ENCODE measurements at regions not wholly inside any gene's neighbourhood (a gene's known extent, or its start where the extent isn't known, plus 50 kb on each side); places are given as distances from the start of the nearest gene placed in this dataset.

DNA sequence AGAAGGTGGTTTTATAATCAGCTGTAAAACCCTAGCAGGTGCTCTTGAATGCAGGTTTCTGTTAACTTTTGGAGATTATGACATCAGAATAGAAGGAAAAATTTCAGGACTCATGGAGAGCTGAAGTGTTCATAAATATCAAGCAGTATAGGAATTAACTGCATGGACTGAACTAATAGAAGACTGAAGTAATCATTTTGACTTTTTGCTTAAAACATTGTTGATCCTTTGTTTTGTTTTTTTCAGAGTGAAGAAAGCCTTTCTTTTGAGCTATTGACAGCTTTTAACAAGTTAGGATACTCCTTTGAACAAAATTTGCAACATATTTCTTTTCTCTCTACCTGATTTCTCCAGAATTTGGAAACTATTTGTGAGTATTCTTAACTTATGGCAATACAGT lies 70.6 kb upstream of the DAZL start:
- no peak for DNase-seq (ENCODE audit: low read depth, low spot score)
- Mint-ChIP-seq H3K4me1 (no peaks in the 10 kb centered on the region), H3K36me3 (ENCODE audit: low read depth) (no peaks in the 10 kb centered on the region), H3K4me3 (no peak overlapping the region), H3K27me3 (ENCODE audit: low read depth) (no peaks in the 10 kb centered on the region), H3K9me3 (no peaks in the 10 kb centered on the region), H3K27ac (ENCODE audit: unreplicated experiment) (no peak overlapping the region)
- TF ChIP-seq, protein P1, sequence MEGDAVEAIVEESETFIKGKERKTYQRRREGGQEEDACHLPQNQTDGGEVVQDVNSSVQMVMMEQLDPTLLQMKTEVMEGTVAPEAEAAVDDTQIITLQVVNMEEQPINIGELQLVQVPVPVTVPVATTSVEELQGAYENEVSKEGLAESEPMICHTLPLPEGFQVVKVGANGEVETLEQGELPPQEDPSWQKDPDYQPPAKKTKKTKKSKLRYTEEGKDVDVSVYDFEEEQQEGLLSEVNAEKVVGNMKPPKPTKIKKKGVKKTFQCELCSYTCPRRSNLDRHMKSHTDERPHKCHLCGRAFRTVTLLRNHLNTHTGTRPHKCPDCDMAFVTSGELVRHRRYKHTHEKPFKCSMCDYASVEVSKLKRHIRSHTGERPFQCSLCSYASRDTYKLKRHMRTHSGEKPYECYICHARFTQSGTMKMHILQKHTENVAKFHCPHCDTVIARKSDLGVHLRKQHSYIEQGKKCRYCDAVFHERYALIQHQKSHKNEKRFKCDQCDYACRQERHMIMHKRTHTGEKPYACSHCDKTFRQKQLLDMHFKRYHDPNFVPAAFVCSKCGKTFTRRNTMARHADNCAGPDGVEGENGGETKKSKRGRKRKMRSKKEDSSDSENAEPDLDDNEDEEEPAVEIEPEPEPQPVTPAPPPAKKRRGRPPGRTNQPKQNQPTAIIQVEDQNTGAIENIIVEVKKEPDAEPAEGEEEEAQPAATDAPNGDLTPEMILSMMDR (conservative IDR thresholded peaks at IDR 0.05): no peak

DNA sequence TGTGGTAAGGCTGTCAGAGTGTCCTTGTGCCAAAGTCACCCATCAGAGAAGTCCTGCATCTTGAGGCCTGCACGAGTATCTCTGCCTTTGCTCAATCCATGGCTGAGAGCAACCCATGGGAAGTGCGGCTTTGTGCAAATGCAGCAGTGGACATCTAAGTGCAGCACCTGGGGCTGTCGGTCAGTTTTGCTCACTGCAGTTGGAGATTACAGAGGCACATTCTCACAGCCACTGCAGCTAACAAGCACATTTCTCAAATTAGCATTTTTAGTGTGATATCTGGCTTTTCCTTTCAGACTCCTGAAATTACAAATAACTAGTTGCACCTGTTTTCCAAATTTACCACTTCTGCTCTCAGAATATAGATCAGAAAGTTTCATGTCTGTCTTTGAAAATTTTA lies 81.5 kb upstream of the DAZL start:
- peaks cover 7% of the 10 kb centered on the region for H3K4me1 Mint-ChIP-seq
- H3K36me3 Mint-ChIP-seq (ENCODE audit: low read depth): no peaks in the 10 kb centered on the region
- TF ChIP-seq, protein P1 (conservative IDR thresholded peaks at IDR 0.05): no peak
- no peak overlapping the region for H3K4me3 Mint-ChIP-seq
- H3K9me3 Mint-ChIP-seq: no peaks in the 10 kb centered on the region
- DNase-seq (ENCODE audit: low read depth, low spot score): no peak
- H3K27me3 Mint-ChIP-seq (ENCODE audit: low read depth): no peaks in the 10 kb centered on the region
- H3K27ac Mint-ChIP-seq (ENCODE audit: unreplicated experiment): no peak overlapping the region

DNA sequence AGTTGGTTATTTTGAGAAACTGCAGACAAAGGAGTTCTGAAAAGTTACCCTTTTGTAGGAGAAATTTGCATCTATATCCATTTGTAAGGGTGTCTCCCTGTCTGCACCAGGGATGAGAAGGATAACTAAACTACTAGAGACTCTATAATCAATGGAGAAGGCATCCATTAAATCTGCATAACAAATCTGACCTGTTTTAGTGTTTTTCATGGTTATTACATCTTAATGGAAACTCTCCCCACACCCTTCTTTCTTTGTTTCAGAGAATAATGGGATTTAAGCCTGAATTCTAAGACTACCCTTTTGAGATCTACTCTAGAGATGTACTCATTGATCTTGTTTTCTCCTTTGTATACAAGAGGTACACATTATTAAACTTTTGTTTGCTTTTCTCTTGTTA lies 82.0 kb upstream of the DAZL start:
- TF ChIP-seq, protein P1 (conservative IDR thresholded peaks at IDR 0.05): no peak
- no peaks in the 10 kb centered on the region for H3K36me3 Mint-ChIP-seq (ENCODE audit: low read depth)
- no peak overlapping the region for H3K4me3 Mint-ChIP-seq
- no peaks in the 10 kb centered on the region for H3K27me3 Mint-ChIP-seq (ENCODE audit: low read depth)
- no peaks in the 10 kb centered on the region for H3K9me3 Mint-ChIP-seq
- H3K4me1 Mint-ChIP-seq: peaks cover 7% of the 10 kb centered on the region
- H3K27ac Mint-ChIP-seq (ENCODE audit: unreplicated experiment): peak overlapping the region; percentile 62
- DNase-seq (ENCODE audit: low read depth, low spot score): no peak

DNA sequence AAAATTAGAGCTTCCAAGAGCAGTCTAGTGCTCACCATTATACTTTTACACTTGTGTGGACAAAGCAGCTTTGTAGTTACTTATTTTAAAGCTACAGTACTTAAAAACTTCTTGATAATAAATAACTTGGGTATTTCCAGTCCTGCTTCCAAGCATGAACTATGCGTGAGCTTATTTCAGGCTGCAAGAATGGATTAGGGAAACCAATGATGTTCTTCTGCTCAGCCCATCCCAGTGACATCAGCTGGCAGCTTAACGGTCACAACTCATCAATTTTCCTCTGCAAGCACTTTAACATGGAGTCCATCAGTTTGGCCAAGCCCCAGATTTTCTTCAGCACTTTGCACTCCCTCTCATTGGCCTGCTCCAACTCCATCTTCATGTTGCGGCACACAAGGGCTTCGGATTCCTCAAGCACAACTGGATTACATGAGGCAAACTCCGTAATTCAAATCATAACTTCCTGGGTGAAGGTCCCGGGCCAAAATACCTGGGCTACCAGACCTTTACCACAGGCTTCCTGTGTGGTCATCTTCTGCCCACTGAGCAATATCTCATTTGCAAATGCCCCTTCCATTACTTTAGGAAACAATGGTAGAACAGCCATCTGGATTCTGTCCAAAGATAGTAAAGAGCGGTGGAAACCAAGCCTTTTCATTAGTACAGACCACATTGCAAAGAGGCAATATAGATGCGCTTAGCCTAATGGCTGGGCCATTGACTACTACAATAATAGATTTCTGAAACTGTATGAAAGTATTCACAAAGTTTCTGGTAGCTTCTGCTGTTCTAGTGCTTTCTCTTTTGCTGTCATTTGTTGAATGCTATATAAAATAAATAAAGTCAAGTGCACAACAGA lies 87.5 kb upstream of the DAZL start:
- H3K4me3 Mint-ChIP-seq: no peak overlapping the region
- H3K9me3 Mint-ChIP-seq: no peaks in the 10 kb centered on the region
- TF ChIP-seq, protein P1 (conservative IDR thresholded peaks at IDR 0.05): no peak
- peaks cover 3% of the 10 kb centered on the region for H3K4me1 Mint-ChIP-seq
- H3K27me3 Mint-ChIP-seq (ENCODE audit: low read depth): no peaks in the 10 kb centered on the region
- DNase-seq (ENCODE audit: low read depth, low spot score): no peak
- H3K27ac Mint-ChIP-seq (ENCODE audit: unreplicated experiment): no peak overlapping the region
- no peaks in the 10 kb centered on the region for H3K36me3 Mint-ChIP-seq (ENCODE audit: low read depth)

DNA sequence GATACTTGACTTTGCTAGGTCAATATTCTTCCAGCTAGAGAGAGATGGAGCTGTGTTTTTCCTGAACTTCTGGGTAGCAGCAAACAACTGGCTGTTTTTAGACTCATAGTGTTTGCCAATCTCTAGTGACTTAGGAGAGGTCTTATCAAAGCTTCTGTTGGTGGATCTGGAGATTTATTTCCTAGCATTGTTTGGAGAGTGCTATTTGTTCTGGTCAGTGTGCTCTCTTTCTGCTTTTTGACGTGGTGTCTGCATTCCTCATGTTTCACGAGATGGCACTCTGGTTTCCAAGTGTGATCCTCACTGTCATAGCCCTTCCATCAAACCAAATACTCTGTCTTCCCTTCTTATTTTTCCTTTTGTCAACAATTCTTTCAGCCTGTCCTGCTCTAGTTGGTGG lies 88.6 kb upstream of the DAZL start:
- Mint-ChIP-seq H3K27ac (ENCODE audit: unreplicated experiment) (no peak overlapping the region), H3K4me1 (peaks cover 4% of the 10 kb centered on the region), H3K27me3 (ENCODE audit: low read depth) (no peaks in the 10 kb centered on the region), H3K36me3 (ENCODE audit: low read depth) (no peaks in the 10 kb centered on the region), H3K4me3 (no peak overlapping the region), H3K9me3 (no peaks in the 10 kb centered on the region)
- TF ChIP-seq, protein P1 (conservative IDR thresholded peaks at IDR 0.05): no peak
- no peak for DNase-seq (ENCODE audit: low read depth, low spot score)

Measured in neural crest cell (in vitro differentiated cells).